Choroid plexus epithelial cell (primary cell): ENCODE measurements at regions not wholly inside any gene's neighbourhood (a gene's known extent, or its start where the extent isn't known, plus 50 kb on each side); places are given as distances from the start of the nearest gene placed in this dataset.

Source experiments
- DNase-seq: peaks from one replicate; pipeline ENCODE4 v3.0.0-alpha.2; 2010; ENCODE audit warnings: low read depth
- H3K4me3 ChIP-seq: 2 replicates; pipeline ENCODE4 v1.5.1; 2011; ENCODE audit warnings: low read depth, mild to moderate bottlenecking, control low read depth, low read length, moderate library complexity
- CTCF ChIP-seq: conservative IDR thresholded peaks from 2 replicates; pipeline ENCODE4 v1.5.1; 2011; ENCODE audit warnings: low read depth, mild to moderate bottlenecking, control low read depth, inconsistent platforms, low read length, moderate library complexity

- H3K4me3 ChIP-seq, result no peak overlapping the region
- DNase-seq, result no peak
- no peak for TF ChIP-seq CTCF
These were observed 265.5 kb downstream of the NDUFS4 start for GRCh38 chr5:53825926-53826325.

DNA sequence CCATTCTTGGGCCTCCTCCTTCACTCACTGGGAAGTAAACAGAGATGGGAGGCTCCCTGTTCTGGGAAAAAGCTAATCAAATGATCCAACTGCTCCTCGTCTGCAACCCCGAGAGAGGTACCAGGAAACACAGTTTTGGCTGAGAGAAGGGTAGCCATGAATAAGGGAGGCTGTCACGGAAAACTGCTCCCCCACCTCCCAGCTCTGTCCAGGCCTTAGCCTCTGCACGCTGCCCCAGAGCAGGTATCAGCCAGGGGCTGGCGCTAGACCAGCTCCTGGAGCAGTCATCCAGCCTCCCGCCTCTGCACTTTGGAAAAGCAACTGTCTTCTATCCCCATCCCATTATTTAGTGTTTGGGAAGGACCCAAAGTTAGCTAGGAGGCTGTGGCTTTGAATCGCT lies 266.1 kb downstream of the NDUFS4 start:
- no peak for TF ChIP-seq CTCF
- no peak for DNase-seq
- H3K4me3 ChIP-seq, result no peak overlapping the region

DNA sequence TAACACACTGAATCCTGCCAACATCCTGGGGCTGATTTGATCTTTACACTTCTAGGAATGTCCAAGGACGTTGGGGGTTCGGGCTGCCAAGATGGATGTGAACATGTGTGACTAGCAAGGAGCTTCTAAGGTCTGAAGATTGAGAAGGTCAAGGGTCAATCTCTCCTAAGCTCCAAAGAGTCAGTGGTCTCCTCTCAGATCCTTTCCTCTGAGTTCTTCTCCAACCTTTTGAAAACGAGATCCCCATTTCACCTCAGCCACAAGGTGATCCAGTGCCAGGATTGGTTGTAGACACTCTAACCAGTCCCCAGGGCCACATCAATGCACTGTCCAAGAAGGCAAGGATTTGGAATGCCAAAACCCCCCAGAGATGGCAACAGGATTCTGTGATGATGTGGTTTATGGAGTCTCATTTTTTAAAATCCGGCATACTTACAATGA lies 266.8 kb downstream of the NDUFS4 start:
- DNase-seq, result no peak
- H3K4me3 ChIP-seq, result no peak overlapping the region
- no peak for TF ChIP-seq CTCF

DNA sequence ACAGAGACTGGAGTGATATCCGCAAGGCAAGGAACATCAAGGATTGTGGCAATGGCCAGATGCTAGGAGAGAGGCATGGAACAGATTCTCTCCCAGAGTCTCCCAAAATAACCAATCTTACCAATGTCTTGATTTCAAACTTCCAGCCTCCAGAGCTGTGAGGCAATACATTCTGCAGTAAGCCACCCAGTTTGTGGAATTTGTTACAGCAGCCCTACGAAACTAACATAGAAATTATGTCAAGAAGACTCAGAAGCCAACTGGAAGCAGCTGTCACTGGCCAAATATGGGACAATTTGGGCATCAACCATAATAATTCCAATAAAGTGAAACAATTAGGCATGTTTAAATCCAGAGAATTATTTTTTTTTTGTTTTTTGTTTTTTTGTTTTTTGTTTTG lies 271.1 kb downstream of the NDUFS4 start:
- DNase-seq, result no peak
- no peak for TF ChIP-seq CTCF

More for the DNA sequence above, 271.1 kb downstream of the NDUFS4 start:
- no peak overlapping the region for H3K4me3 ChIP-seq
